Gastrocnemius medialis (tissue), 4 donors: ENCODE measurements at regions not wholly inside any gene's neighbourhood (a gene's known extent, or its start where the extent isn't known, plus 50 kb on each side); places are given as distances from the start of the nearest gene placed in this dataset.

Experiments used
- POLR2A ChIP-seq, 2 donors: fragments of 450-650 bp; IDR thresholded peaks; one replicate each; pipeline ENCODE4 v1.6.1; 2017; ENCODE audit warnings: antibody characterized with exemption in 2 of 2, mild to moderate bottlenecking in 2 of 2, moderate library complexity in 2 of 2
- TF ChIP-seq, protein P1 (sequence below), 5 experiments: fragments of 450-650 bp in 3 of 5; fragments of 200-600 bp in 2 of 5; sonication (generic) in 2 of 5; IDR thresholded peaks in 4 of 5; conservative IDR thresholded peaks in 1 of 5; 1 replicate in 4 of 5; 2 replicates in 1 of 5; pipeline ENCODE4 v1.5.1; 2016 to 2019; ENCODE audit warnings: antibody characterized with exemption in 5 of 5, mild to moderate bottlenecking in 3 of 5, moderate library complexity in 3 of 5

DNA sequence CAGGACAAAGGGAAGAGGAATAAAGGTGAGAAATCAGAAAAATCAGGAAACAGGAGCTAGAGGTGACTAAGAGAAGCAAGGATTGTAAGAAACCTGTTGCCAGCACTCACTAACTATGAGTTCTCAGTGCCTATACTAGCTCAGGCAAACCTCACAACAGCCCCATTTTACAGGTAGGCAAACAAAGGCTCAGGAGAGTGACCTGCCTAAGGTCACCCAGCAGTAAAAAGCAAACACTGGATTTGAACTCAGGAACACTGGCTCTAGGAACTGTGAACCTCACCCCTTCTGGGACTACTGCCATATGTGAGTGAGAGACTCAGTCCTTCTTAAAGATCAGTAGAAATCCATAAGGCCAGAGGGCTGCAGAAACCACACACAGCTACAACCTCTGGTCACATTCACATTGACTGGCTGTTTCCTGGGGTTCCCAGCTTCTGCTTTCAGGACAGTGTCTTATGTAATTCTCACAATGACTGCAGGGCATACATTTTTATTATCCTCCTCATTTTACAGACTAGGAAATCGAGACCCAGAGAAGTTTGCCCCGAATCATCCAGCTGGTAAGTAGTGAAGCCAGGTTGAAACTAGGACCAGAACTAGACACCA lies 80.7 kb upstream of the MAFB start:
- TF ChIP-seq, protein P1, sequence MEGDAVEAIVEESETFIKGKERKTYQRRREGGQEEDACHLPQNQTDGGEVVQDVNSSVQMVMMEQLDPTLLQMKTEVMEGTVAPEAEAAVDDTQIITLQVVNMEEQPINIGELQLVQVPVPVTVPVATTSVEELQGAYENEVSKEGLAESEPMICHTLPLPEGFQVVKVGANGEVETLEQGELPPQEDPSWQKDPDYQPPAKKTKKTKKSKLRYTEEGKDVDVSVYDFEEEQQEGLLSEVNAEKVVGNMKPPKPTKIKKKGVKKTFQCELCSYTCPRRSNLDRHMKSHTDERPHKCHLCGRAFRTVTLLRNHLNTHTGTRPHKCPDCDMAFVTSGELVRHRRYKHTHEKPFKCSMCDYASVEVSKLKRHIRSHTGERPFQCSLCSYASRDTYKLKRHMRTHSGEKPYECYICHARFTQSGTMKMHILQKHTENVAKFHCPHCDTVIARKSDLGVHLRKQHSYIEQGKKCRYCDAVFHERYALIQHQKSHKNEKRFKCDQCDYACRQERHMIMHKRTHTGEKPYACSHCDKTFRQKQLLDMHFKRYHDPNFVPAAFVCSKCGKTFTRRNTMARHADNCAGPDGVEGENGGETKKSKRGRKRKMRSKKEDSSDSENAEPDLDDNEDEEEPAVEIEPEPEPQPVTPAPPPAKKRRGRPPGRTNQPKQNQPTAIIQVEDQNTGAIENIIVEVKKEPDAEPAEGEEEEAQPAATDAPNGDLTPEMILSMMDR (IDR thresholded peaks at IDR 0.05 in 4 of 5, conservative IDR thresholded peaks at IDR 0.05 in 1 of 5): no peak
- no peak for TF ChIP-seq POLR2A (IDR thresholded peaks at IDR 0.05)
